Esophagus mucosa (tissue), 1 donor: ENCODE measurements at regions not wholly inside any gene's neighbourhood (a gene's known extent, or its start where the extent isn't known, plus 50 kb on each side); places are given as distances from the start of the nearest gene placed in this dataset.
"Not testable (repeated sequence)": the region's sequence is repeated elsewhere in the genome, so short reads cannot be mapped to it uniquely, and the experiment has no call there.

Experiments
- ATAC-seq: fragments of 200-7000 bp; cut with Tn5 transposase; one replicate; pipeline ENCODE4 v1.9.1; 2020
- donor health status: DM: yes; HTN: yes; CAD: no.

- no peak for ATAC-seq
Observed at GRCh38 chr6:167547751-167548150, 222.9 kb downstream of the TTLL2 start.

GRCh38 chr6:167548451-167548850 lies 223.6 kb downstream of the TTLL2 start:
- no peak for ATAC-seq

GRCh38 chr6:167549213-167549612 lies 224.3 kb downstream of the TTLL2 start:
- no peak for ATAC-seq

GRCh38 chr6:167550941-167551627 lies 226.2 kb downstream of the TTLL2 start:
- no peak for ATAC-seq

- peak; percentile 22 for ATAC-seq
Observed at GRCh38 chr6:167551628-167552257, 226.9 kb downstream of the TTLL2 start.

GRCh38 chr6:167552258-167552630 lies 227.4 kb downstream of the TTLL2 start:
- no peak for ATAC-seq

- no peak for ATAC-seq
Observed at GRCh38 chr6:167552961-167553735, 228.3 kb downstream of the TTLL2 start.

- no peak for ATAC-seq
Observed at GRCh38 chr6:167553736-167554119, 228.8 kb downstream of the TTLL2 start.

GRCh38 chr6:167554854-167555253 lies 230.0 kb downstream of the TTLL2 start:
- no peak for ATAC-seq

GRCh38 chr6:167555836-167556235 lies 230.9 kb downstream of the TTLL2 start:
- ATAC-seq = no peak

GRCh38 chr6:167557675-167558074 lies 232.8 kb downstream of the TTLL2 start:
- ATAC-seq = no peak

- ATAC-seq = no peak
Observed at GRCh38 chr6:167558246-167559177, 233.6 kb downstream of the TTLL2 start.

GRCh38 chr6:167559675-167560479 lies 235.0 kb downstream of the TTLL2 start:
- no peak for ATAC-seq

GRCh38 chr6:167560673-167561569 lies 236.0 kb downstream of the TTLL2 start:
- ATAC-seq = no peak

- not testable (repeated sequence) for ATAC-seq
Observed at GRCh38 chr6:167562862-167563261, 238.0 kb downstream of the TTLL2 start.

- no peak for ATAC-seq
Observed at GRCh38 chr6:167564416-167565250, 239.7 kb downstream of the TTLL2 start.

- no peak for ATAC-seq
Observed at GRCh38 chr6:167565388-167565787, 240.5 kb downstream of the TTLL2 start.

- ATAC-seq = peak; percentile 62
Observed at GRCh38 chr6:167565884-167566599, 241.2 kb downstream of the TTLL2 start.

GRCh38 chr6:167566711-167567141 lies 241.8 kb downstream of the TTLL2 start:
- ATAC-seq = no peak
